ENCODE measurements at regions not wholly inside any gene's neighbourhood (a gene's known extent, or its start where the extent isn't known, plus 50 kb on each side); places are given as distances from the start of the nearest gene placed in this dataset.

- TF ChIP-seq ZFP30 (CRISPR knock-in tag; IDR thresholded peaks at IDR 0.05) (no peak), ZC3H10 (CRISPR knock-in tag; IDR thresholded peaks at IDR 0.05) (no peak), ARNTL (CRISPR knock-in tag; IDR thresholded peaks at IDR 0.05; ENCODE audit: borderline replicate concordance, low read depth) (no peak)
These were observed 58.6 kb upstream of the HIVEP3 start for GRCh38 chr1:41977326-41977725.

All from SK-N-SH treated with all-trans-retinoic acid at 6 μM for 48 hours (cell line).